ENCODE measurements at regions not wholly inside any gene's neighbourhood (a gene's known extent, or its start where the extent isn't known, plus 50 kb on each side); places are given as distances from the start of the nearest gene placed in this dataset.
A peak's percentile ranks its signal among the peaks of the same experiment; 100 is the strongest.

DNA sequence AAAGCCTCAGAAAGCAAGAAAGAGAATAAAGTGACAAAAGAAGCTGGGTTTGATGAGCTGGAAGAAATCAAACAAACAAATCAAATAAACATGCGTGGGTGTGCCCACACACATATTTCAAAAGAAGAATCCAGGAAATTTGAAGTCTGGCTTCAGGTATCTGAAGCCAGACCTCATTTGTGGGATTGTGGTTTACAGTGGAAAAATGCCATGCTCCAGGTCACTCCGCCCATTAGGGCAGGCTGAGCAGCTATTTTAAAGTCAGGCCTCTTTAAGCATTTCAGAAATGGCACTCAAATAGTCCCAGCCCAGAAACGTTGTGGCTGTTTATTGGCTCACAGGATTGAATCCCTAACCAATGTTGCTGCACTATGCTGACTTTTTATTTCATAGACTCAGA is 226.1 kb upstream of the F9 start:
- H3K27ac ChIP-seq, result no peak overlapping the region
- TF ChIP-seq, protein P1, sequence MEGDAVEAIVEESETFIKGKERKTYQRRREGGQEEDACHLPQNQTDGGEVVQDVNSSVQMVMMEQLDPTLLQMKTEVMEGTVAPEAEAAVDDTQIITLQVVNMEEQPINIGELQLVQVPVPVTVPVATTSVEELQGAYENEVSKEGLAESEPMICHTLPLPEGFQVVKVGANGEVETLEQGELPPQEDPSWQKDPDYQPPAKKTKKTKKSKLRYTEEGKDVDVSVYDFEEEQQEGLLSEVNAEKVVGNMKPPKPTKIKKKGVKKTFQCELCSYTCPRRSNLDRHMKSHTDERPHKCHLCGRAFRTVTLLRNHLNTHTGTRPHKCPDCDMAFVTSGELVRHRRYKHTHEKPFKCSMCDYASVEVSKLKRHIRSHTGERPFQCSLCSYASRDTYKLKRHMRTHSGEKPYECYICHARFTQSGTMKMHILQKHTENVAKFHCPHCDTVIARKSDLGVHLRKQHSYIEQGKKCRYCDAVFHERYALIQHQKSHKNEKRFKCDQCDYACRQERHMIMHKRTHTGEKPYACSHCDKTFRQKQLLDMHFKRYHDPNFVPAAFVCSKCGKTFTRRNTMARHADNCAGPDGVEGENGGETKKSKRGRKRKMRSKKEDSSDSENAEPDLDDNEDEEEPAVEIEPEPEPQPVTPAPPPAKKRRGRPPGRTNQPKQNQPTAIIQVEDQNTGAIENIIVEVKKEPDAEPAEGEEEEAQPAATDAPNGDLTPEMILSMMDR (conservative IDR thresholded peaks at IDR 0.05), result no peak

DNA sequence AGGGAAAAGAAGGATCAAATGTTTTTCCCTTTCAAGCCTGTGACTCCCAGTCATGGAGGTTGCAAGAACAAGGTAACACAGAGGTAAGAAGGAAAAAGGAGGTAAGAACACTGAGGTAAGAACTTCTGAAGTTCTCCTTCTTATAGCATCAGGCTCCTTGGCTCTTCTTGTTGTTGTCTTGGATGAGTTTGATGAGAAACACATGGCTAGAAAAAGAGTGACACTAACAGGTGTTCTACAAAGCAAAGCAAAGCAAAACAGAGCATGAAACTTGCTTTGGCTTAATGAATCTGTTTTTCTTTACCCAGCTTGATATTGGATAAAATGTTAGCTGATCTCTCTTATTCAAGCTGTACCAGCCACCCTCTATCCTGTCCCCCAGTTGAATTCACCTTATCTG is 231.2 kb upstream of the F9 start:
- H3K27ac ChIP-seq, result no peak overlapping the region
- TF ChIP-seq, protein P1 (conservative IDR thresholded peaks at IDR 0.05), result no peak

DNA sequence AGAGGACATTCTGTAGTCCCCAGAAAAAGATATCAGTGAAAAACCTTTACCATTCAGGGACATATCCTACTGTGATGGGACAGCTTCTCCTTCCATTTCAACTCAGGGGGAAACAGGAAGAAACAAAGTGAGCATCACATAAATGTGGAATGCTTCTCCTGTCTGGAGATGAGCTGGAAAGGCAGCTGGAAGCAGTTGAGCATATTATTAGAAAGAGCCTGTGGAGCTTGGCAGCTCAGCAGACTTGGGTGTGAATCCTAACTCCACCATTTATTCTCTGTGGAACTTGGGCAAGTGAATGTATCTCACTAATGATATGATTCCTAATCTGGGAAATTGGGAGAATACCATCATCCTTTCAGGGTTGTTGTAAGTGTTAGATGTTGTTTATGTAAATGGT is 232.1 kb upstream of the F9 start:
- TF ChIP-seq, protein P1 (conservative IDR thresholded peaks at IDR 0.05), result no peak
- H3K27ac ChIP-seq, result no peak overlapping the region

DNA sequence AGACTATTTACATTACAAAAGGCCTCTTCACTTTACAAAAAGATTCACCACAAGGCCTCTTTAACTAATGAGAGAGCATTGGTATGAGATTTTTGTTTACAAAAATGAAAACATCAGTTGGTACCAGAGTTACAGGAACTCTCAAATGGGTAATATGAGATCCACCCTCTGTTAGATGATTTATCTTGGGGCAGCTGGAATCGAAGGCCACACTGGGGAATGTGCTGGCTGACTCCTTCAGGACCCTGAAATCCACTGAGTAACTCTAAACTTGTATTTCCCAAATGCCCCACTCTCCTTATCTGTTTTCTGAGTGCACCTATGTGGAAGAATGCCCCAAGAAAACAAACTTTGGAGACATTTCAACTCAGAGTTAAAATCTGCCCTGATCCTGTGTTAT is 232.9 kb upstream of the F9 start:
- H3K27ac ChIP-seq, result no peak overlapping the region
- TF ChIP-seq, protein P1 (conservative IDR thresholded peaks at IDR 0.05), result no peak

DNA sequence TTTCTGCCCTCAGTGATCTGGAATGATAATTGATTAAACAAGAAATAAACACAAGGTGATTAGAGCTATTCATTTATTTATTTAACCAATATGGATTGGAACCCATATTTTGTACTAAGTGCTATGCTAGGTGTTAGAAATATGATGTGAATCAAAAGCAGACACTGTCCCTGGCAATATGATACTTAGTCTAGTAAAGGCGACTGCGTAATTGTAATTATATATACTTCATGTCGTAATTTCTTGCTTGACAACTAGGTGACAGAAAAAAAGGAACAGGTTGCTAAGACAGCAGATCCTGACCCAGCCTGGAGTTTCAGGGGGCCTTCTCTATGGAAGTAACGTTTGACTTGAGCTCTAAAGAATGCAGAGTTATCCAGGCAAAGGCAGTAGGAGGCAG is 236.5 kb upstream of the F9 start:
- TF ChIP-seq, protein P1 (conservative IDR thresholded peaks at IDR 0.05), result no peak
- no peak overlapping the region for H3K27ac ChIP-seq

DNA sequence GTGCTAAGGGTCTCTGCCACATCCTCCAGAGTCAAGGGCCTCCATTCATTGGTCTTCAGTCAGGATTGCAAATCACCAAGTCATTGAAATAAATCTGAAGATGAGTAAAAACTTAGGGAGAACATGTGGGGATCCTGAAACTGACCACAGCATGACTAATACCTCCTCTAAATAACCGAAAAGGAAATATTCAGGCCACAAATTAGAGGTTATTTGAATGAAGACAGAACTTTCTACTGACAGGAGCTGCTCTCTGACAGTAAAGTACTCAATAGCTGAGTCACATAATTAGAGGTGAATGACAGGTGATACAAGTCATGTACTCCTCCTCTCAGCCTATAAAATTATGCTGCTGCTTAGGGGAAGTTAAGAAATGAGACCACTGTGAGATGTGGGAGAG is 240.2 kb upstream of the F9 start:
- H3K27ac ChIP-seq, result peak overlapping the region; percentile 76
- TF ChIP-seq, protein P1 (conservative IDR thresholded peaks at IDR 0.05), result no peak

DNA sequence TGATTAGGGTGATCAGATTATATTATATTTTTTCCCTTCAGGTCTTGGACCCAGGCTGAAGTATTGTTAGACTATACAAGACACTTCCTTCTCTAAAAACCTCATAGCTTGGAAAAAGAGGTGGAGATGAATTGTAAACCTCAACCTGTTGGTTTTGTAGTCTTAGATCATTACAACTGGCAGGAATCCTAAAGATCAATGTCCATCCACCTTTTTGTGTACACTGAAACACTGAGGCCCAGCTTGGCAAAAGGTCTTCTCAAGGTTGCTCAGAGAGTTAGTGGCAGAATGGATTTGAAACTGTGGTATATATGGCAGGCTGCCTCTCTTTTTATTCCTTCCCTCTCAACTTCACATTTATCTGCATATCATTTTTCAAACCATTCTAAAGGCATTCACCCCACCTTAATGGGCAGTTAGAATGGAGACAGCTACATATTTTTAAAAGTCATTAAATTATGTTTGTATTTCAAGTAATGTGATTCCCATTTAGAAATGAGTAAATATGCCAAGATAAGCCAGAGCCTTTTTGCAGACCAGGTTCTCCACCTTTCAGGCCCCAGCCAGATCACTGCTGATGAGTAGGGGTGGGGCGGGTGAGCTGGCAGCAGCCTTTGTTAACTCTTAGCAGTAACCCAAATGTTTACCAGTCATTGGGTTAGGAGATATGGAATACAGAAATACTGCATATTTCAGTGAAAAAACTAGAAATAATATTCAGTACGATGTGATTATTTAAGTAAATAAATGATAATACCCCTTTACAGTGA is 243.2 kb upstream of the F9 start:
- peak overlapping the region; percentile 62 for H3K27ac ChIP-seq
- TF ChIP-seq, protein P1 (conservative IDR thresholded peaks at IDR 0.05), result no peak

All from VCaP (cell line).